HG03280 (cell line): ENCODE measurements at regions not wholly inside any gene's neighbourhood (a gene's known extent, or its start where the extent isn't known, plus 50 kb on each side); places are given as distances from the start of the nearest gene placed in this dataset.
"Not testable (repeated sequence)": the region's sequence is repeated elsewhere in the genome, so short reads cannot be mapped to it uniquely, and the experiment has no call there.

Experiments used
- ATAC-seq: cut with Tn5 transposase; IDR thresholded peaks from one replicate; pipeline ENCODE4 v1.9.1; 2021; ENCODE audit warnings: mild to moderate bottlenecking, moderate library complexity; ENCODE audit not compliant: unreplicated experiment

GRCh38 chr14:56996721-56997399, 186.6 kb upstream of the OTX2 start:
- ATAC-seq: no peak

GRCh38 chr14:56995010-56995409, 184.7 kb upstream of the OTX2 start:
- no peak for ATAC-seq

- no peak for ATAC-seq
These were observed 182.1 kb upstream of the OTX2 start for GRCh38 chr14:56992332-56992820.

GRCh38 chr14:56990991-56991627, 180.8 kb upstream of the OTX2 start:
- not testable (repeated sequence) for ATAC-seq

- no peak for ATAC-seq
These were observed 179.1 kb upstream of the OTX2 start for GRCh38 chr14:56989359-56989758.

- ATAC-seq: no peak
These were observed 169.7 kb upstream of the OTX2 start for GRCh38 chr14:56979936-56980335.

- no peak for ATAC-seq
These were observed 165.9 kb upstream of the OTX2 start for GRCh38 chr14:56976211-56976610.

- ATAC-seq: no peak
These were observed 165.2 kb upstream of the OTX2 start for GRCh38 chr14:56975521-56975920.

- ATAC-seq: no peak
These were observed 162.7 kb upstream of the OTX2 start for GRCh38 chr14:56972948-56973347.

- ATAC-seq: no peak
These were observed 154.6 kb upstream of the OTX2 start for GRCh38 chr14:56964895-56965294.

GRCh38 chr14:56963381-56963780, 153.1 kb upstream of the OTX2 start:
- no peak for ATAC-seq

- ATAC-seq: no peak
These were observed 152.3 kb upstream of the OTX2 start for GRCh38 chr14:56962444-56963080.

GRCh38 chr14:56959869-56960268, 149.6 kb upstream of the OTX2 start:
- ATAC-seq: no peak

GRCh38 chr14:56959121-56959520, 148.8 kb upstream of the OTX2 start:
- no peak for ATAC-seq

- no peak for ATAC-seq
These were observed 145.9 kb upstream of the OTX2 start for GRCh38 chr14:56956182-56956581.

GRCh38 chr14:56955745-56956144, 145.5 kb upstream of the OTX2 start:
- ATAC-seq: no peak

- no peak for ATAC-seq
These were observed 143.6 kb upstream of the OTX2 start for GRCh38 chr14:56953884-56954283.

- no peak for ATAC-seq
These were observed 142.6 kb upstream of the OTX2 start for GRCh38 chr14:56952766-56953473.

GRCh38 chr14:56949828-56950227, 139.5 kb upstream of the OTX2 start:
- no peak for ATAC-seq

- no peak for ATAC-seq
These were observed 135.0 kb upstream of the OTX2 start for GRCh38 chr14:56945291-56945690.

- ATAC-seq: no peak
These were observed 134.1 kb upstream of the OTX2 start for GRCh38 chr14:56944397-56944796.
